Activated T-helper 17 cell treated with anti-CD3 and anti-CD28 coated beads, Interleukin-2, amount 50 U/mL, for 72 hours (primary cell): ENCODE measurements at regions not wholly inside any gene's neighbourhood (a gene's known extent, or its start where the extent isn't known, plus 50 kb on each side); places are given as distances from the start of the nearest gene placed in this dataset.

ENCODE experiments used
- ATAC-seq: fragments of 150-1000 bp; cut with Tn5 transposase; replicated peaks from 2 replicates; pipeline ENCODE4 v1.10.0; 2021; ENCODE audit warnings: mild to moderate bottlenecking, moderate library complexity
- H3K27ac Mint-ChIP-seq: one replicate; pipeline ENCODE4 v1.8.0; 2022; ENCODE audit warnings: mixed read lengths
- H3K27me3 Mint-ChIP-seq: one replicate; pipeline ENCODE4 v1.8.0; 2022; ENCODE audit warnings: mixed read lengths
- H3K36me3 Mint-ChIP-seq: one replicate; pipeline ENCODE4 v1.8.0; 2022; ENCODE audit warnings: low read depth, mild to moderate bottlenecking, mixed read lengths
- H3K4me1 Mint-ChIP-seq: one replicate; pipeline ENCODE4 v1.8.0; 2022; ENCODE audit warnings: mixed read lengths
- H3K4me3 Mint-ChIP-seq: one replicate; pipeline ENCODE4 v1.8.0; 2022; ENCODE audit warnings: mild to moderate bottlenecking, mixed read lengths
- H3K9me3 Mint-ChIP-seq: one replicate; pipeline ENCODE4 v1.8.0; 2022; ENCODE audit warnings: mixed read lengths

GRCh38 chr5:53321073-53321472 is 159.4 kb upstream of the FST start:
- ATAC-seq: no peak
- Mint-ChIP-seq H3K27me3 (peaks cover 9% of the 10 kb centered on the region), H3K27ac (no peak overlapping the region), H3K36me3 (no peaks in the 10 kb centered on the region), H3K4me3 (no peak overlapping the region), H3K9me3 (peaks cover 3% of the 10 kb centered on the region), H3K4me1 (no peaks in the 10 kb centered on the region)

- ATAC-seq: no peak
- Mint-ChIP-seq H3K36me3 (no peaks in the 10 kb centered on the region), H3K4me3 (no peak overlapping the region), H3K4me1 (no peaks in the 10 kb centered on the region), H3K27ac (no peak overlapping the region), H3K9me3 (peaks cover 3% of the 10 kb centered on the region), H3K27me3 (peaks cover 9% of the 10 kb centered on the region)
Measured at GRCh38 chr5:53321721-53322120, 158.7 kb upstream of the FST start.

- ATAC-seq: no peak
- H3K4me3 Mint-ChIP-seq: no peak overlapping the region
- peaks cover 5% of the 10 kb centered on the region for H3K27me3 Mint-ChIP-seq
- H3K9me3 Mint-ChIP-seq: no peaks in the 10 kb centered on the region
- no peak overlapping the region for H3K27ac Mint-ChIP-seq
- no peaks in the 10 kb centered on the region for H3K4me1 Mint-ChIP-seq
- no peaks in the 10 kb centered on the region for H3K36me3 Mint-ChIP-seq
Measured at GRCh38 chr5:53322257-53322656, 158.2 kb upstream of the FST start.

GRCh38 chr5:53323511-53323910 is 156.9 kb upstream of the FST start:
- Mint-ChIP-seq H3K4me3 (no peak overlapping the region), H3K36me3 (no peaks in the 10 kb centered on the region), H3K4me1 (no peaks in the 10 kb centered on the region), H3K27ac (no peak overlapping the region), H3K27me3 (peaks cover 1% of the 10 kb centered on the region), H3K9me3 (no peaks in the 10 kb centered on the region)
- ATAC-seq: peak; percentile 24

GRCh38 chr5:53323943-53324642 is 156.3 kb upstream of the FST start:
- H3K27me3 Mint-ChIP-seq: no peaks in the 10 kb centered on the region
- no peaks in the 10 kb centered on the region for H3K4me1 Mint-ChIP-seq
- peak; percentile 79 for ATAC-seq
- H3K4me3 Mint-ChIP-seq: no peak overlapping the region
- no peaks in the 10 kb centered on the region for H3K9me3 Mint-ChIP-seq
- H3K27ac Mint-ChIP-seq: no peak overlapping the region
- no peaks in the 10 kb centered on the region for H3K36me3 Mint-ChIP-seq

GRCh38 chr5:53326424-53327153 is 153.8 kb upstream of the FST start:
- no peaks in the 10 kb centered on the region for H3K4me1 Mint-ChIP-seq
- no peaks in the 10 kb centered on the region for H3K36me3 Mint-ChIP-seq
- no peak overlapping the region for H3K27ac Mint-ChIP-seq
- H3K27me3 Mint-ChIP-seq: no peaks in the 10 kb centered on the region
- ATAC-seq: no peak
- no peaks in the 10 kb centered on the region for H3K9me3 Mint-ChIP-seq
- H3K4me3 Mint-ChIP-seq: no peak overlapping the region

- no peak overlapping the region for H3K4me3 Mint-ChIP-seq
- no peaks in the 10 kb centered on the region for H3K9me3 Mint-ChIP-seq
- H3K27me3 Mint-ChIP-seq: no peaks in the 10 kb centered on the region
- ATAC-seq: no peak
- no peaks in the 10 kb centered on the region for H3K36me3 Mint-ChIP-seq
- H3K27ac Mint-ChIP-seq: no peak overlapping the region
- H3K4me1 Mint-ChIP-seq: no peaks in the 10 kb centered on the region
Measured at GRCh38 chr5:53327811-53328334, 152.6 kb upstream of the FST start.

- no peak for ATAC-seq
- Mint-ChIP-seq H3K27me3 (peaks cover 9% of the 10 kb centered on the region), H3K9me3 (no peaks in the 10 kb centered on the region), H3K36me3 (no peaks in the 10 kb centered on the region), H3K4me1 (no peaks in the 10 kb centered on the region), H3K27ac (no peak overlapping the region), H3K4me3 (no peak overlapping the region)
Measured at GRCh38 chr5:53330491-53330890, 149.9 kb upstream of the FST start.

- Mint-ChIP-seq H3K9me3 (no peaks in the 10 kb centered on the region), H3K36me3 (no peaks in the 10 kb centered on the region), H3K27me3 (peaks cover 9% of the 10 kb centered on the region), H3K4me3 (no peak overlapping the region), H3K27ac (no peak overlapping the region), H3K4me1 (no peaks in the 10 kb centered on the region)
- no peak for ATAC-seq
Measured at GRCh38 chr5:53331463-53331862, 149.0 kb upstream of the FST start.

- Mint-ChIP-seq H3K4me3 (no peak overlapping the region), H3K4me1 (no peaks in the 10 kb centered on the region), H3K36me3 (no peaks in the 10 kb centered on the region), H3K27me3 (peaks cover 9% of the 10 kb centered on the region), H3K27ac (no peak overlapping the region), H3K9me3 (no peaks in the 10 kb centered on the region)
- ATAC-seq: no peak
Measured at GRCh38 chr5:53333160-53333559, 147.3 kb upstream of the FST start.

GRCh38 chr5:53334431-53334941 is 145.9 kb upstream of the FST start:
- ATAC-seq: no peak

GRCh38 chr5:53335115-53335514 is 145.3 kb upstream of the FST start:
- no peaks in the 10 kb centered on the region for H3K9me3 Mint-ChIP-seq
- H3K36me3 Mint-ChIP-seq: no peaks in the 10 kb centered on the region
- no peak overlapping the region for H3K4me3 Mint-ChIP-seq
- no peaks in the 10 kb centered on the region for H3K4me1 Mint-ChIP-seq
- no peak overlapping the region for H3K27ac Mint-ChIP-seq
- ATAC-seq: no peak
- H3K27me3 Mint-ChIP-seq: peaks cover 9% of the 10 kb centered on the region

More at GRCh38 chr5:53334431-53334941, 145.9 kb upstream of the FST start:
- Mint-ChIP-seq H3K9me3 (no peaks in the 10 kb centered on the region), H3K27me3 (peaks cover 9% of the 10 kb centered on the region), H3K27ac (no peak overlapping the region), H3K4me3 (no peak overlapping the region), H3K4me1 (no peaks in the 10 kb centered on the region), H3K36me3 (no peaks in the 10 kb centered on the region)

GRCh38 chr5:53337827-53338226 is 142.6 kb upstream of the FST start:
- Mint-ChIP-seq H3K9me3 (no peaks in the 10 kb centered on the region), H3K27ac (no peak overlapping the region), H3K4me3 (no peak overlapping the region), H3K4me1 (no peaks in the 10 kb centered on the region), H3K36me3 (no peaks in the 10 kb centered on the region), H3K27me3 (peaks cover 9% of the 10 kb centered on the region)
- ATAC-seq: no peak

- Mint-ChIP-seq H3K36me3 (no peaks in the 10 kb centered on the region), H3K4me1 (no peaks in the 10 kb centered on the region), H3K9me3 (no peaks in the 10 kb centered on the region), H3K27ac (no peak overlapping the region), H3K27me3 (peaks cover 9% of the 10 kb centered on the region), H3K4me3 (no peak overlapping the region)
- ATAC-seq: no peak
Measured at GRCh38 chr5:53338971-53339370, 141.5 kb upstream of the FST start.

- ATAC-seq: no peak
- Mint-ChIP-seq H3K36me3 (no peaks in the 10 kb centered on the region), H3K4me3 (no peak overlapping the region), H3K27me3 (peaks cover 5% of the 10 kb centered on the region), H3K4me1 (no peaks in the 10 kb centered on the region), H3K27ac (no peak overlapping the region), H3K9me3 (no peaks in the 10 kb centered on the region)
Measured at GRCh38 chr5:53339962-53340540, 140.4 kb upstream of the FST start.
